Liver (tissue), 8 donors: ENCODE measurements at regions not wholly inside any gene's neighbourhood (a gene's known extent, or its start where the extent isn't known, plus 50 kb on each side); places are given as distances from the start of the nearest gene placed in this dataset. TPM values are rescaled to one million over a fixed set of nuclear protein-coding genes. Genes with fewer than 3 reads are reported as not detected.

Experiments used
- DNase-seq: peaks from one replicate; pipeline ENCODE4 v3.0.0-alpha.2; 2017; ENCODE audit warnings: low spot score
- H3K27ac ChIP-seq, 2 donors: one replicate each; pipeline ENCODE4 v1.7.0; 2013; ENCODE audit warnings: inconsistent platforms in 2 of 2, low read length in 2 of 2, control low read depth in 1 of 2, low read depth in 1 of 2, mild to moderate bottlenecking in 1 of 2
- H3K27me3 ChIP-seq, 4 donors: one replicate each; pipeline versions ENCODE4 v1.6.1 to v1.7.0; 2013; ENCODE audit warnings: low read length in 3 of 4, inconsistent platforms in 1 of 4, mild to moderate bottlenecking in 1 of 4, moderate library complexity in 1 of 4; ENCODE audit not compliant: control insufficient read depth in 4 of 4, insufficient read depth in 4 of 4
- H3K36me3 ChIP-seq, 4 donors: one replicate each; pipeline versions ENCODE4 v1.6.1 to v1.7.0; 2013; ENCODE audit warnings: low read length in 3 of 4, mild to moderate bottlenecking in 3 of 4, low read depth in 1 of 4, moderate library complexity in 1 of 4; ENCODE audit not compliant: control insufficient read depth in 4 of 4, insufficient read depth in 3 of 4
- H3K4me1 ChIP-seq, 4 donors: one replicate each; pipeline versions ENCODE4 v1.6.1 to v1.7.0; 2013; ENCODE audit warnings: low read length in 3 of 4, mild to moderate bottlenecking in 3 of 4, moderate library complexity in 1 of 4; ENCODE audit not compliant: control insufficient read depth in 4 of 4, insufficient read depth in 4 of 4
- H3K4me3 ChIP-seq, 3 donors: one replicate each; pipeline versions ENCODE4 v1.6.1 to v1.7.0; 2013; ENCODE audit warnings: low read length in 3 of 3, control low read depth in 1 of 3, low read depth in 1 of 3, mild to moderate bottlenecking in 1 of 3
- H3K9ac ChIP-seq, 2 donors: one replicate each; pipeline ENCODE4 v1.7.0; 2013; ENCODE audit warnings: low read length in 2 of 2, mild to moderate bottlenecking in 2 of 2, moderate library complexity in 2 of 2, control low read depth in 1 of 2, low read depth in 1 of 2
- H3K9me3 ChIP-seq, 4 donors: one replicate each; pipeline versions ENCODE4 v1.6.1 to v1.7.0; 2013; ENCODE audit warnings: low read length in 3 of 4; ENCODE audit not compliant: control insufficient read depth in 4 of 4
- EGR1 ChIP-seq, 2 donors: IDR thresholded peaks; 2 replicates each; pipeline ENCODE4 v1.6.1; 2016 to 2018; ENCODE audit warnings: antibody characterized with exemption in 2 of 2, low read depth in 2 of 2
- JUND ChIP-seq, 2 donors: IDR thresholded peaks; 2 replicates each; pipeline ENCODE4 v1.6.1; 2016; ENCODE audit warnings: antibody characterized with exemption in 2 of 2
- NR2F2 ChIP-seq: IDR thresholded peaks from 2 replicates; pipeline ENCODE4 v1.6.1; 2016; ENCODE audit warnings: antibody characterized with exemption
- WGBS: extraction: QIAGEN DNeasy Blood & Tissue Kit; methylation state at CpG from one replicate; pipeline ENCODE4 v1.1.7; 2013; 5-methylcytosine and 5-hydroxymethylcytosine counted together
- small RNA-seq: library from RNA; depleted of rRNA; stranded (forward); fragments of <200 nt; gene quantifications from one replicate; pipeline ENCODE3, GENCODE V24; 2014
- TF ChIP-seq, protein P1 (sequence below): IDR thresholded peaks from 2 replicates; pipeline ENCODE4 v1.6.1; 2016; ENCODE audit warnings: antibody characterized with exemption
- TF ChIP-seq, protein P2 (sequence below): IDR thresholded peaks from 2 replicates; pipeline ENCODE4 v1.6.1; 2016; ENCODE audit warnings: antibody characterized with exemption, mild to moderate bottlenecking
- donor health status: healthy.
- donor health status: healthy.
- donor health status: healthy.
- donor health status: healthy.

DNA sequence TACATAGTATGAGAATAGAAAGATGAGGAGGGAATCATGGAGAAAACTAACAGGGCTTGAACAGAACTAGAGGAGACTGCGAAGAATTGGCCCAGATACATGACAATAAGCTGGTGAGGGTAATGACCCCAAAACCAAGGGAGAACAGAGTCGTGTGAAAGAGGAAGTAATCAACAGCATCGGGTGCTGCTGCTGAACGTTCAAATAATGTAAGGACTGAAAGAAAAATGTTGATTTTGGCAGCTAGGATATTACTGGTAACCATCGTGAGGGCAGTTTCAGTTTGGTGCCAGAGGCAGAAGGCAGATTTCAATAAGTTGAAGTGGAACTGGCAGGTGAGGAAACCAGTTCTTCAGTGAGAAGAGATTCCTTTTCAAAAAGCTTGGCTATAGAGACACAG lies 66.8 kb upstream of the SMC2 start:
- Histone ChIP-seq H3K9me3 (no peaks in the 10 kb centered on the region), H3K27ac (no peak overlapping the region), H3K9ac (no peak overlapping the region), H3K36me3 (no peaks in the 10 kb centered on the region), H3K4me3 (no peak overlapping the region), H3K27me3 (no peaks in the 10 kb centered on the region), H3K4me1 (peaks cover 0 to 3% (median 0%) of the 10 kb centered on the region in 4 donors)
- no peak for TF ChIP-seq NR2F2
- WGBS: 18% methylated on average over 5 of the region's 5 CpGs
- DNase-seq: no peak

DNA sequence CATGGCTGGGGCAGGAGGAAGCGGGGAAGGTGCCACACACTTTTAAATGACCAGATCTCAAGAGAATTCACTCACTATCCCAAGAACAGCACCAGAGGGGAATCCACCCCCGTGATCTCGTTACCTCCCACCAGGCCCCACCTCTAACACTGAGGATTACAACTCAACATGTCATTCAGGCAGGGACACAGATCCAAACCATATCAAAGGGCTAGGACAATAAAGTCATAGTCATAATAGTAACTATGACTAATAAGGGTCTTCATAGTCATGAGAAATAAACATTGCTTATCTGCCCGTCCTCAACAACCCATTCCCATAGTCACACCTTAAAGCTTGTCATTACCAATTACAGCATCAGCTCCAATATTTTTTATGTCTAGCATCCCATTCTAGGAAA lies 65.3 kb upstream of the SMC2 start:
- TF ChIP-seq JUND (IDR thresholded peaks at IDR 0.05): no peak
- TF ChIP-seq, protein P1, sequence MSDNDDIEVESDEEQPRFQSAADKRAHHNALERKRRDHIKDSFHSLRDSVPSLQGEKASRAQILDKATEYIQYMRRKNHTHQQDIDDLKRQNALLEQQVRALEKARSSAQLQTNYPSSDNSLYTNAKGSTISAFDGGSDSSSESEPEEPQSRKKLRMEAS: no peak
- no peak for TF ChIP-seq EGR1 (IDR thresholded peaks at IDR 0.05; ENCODE audit: low read depth in 2 of 2)
- TF ChIP-seq, protein P2, sequence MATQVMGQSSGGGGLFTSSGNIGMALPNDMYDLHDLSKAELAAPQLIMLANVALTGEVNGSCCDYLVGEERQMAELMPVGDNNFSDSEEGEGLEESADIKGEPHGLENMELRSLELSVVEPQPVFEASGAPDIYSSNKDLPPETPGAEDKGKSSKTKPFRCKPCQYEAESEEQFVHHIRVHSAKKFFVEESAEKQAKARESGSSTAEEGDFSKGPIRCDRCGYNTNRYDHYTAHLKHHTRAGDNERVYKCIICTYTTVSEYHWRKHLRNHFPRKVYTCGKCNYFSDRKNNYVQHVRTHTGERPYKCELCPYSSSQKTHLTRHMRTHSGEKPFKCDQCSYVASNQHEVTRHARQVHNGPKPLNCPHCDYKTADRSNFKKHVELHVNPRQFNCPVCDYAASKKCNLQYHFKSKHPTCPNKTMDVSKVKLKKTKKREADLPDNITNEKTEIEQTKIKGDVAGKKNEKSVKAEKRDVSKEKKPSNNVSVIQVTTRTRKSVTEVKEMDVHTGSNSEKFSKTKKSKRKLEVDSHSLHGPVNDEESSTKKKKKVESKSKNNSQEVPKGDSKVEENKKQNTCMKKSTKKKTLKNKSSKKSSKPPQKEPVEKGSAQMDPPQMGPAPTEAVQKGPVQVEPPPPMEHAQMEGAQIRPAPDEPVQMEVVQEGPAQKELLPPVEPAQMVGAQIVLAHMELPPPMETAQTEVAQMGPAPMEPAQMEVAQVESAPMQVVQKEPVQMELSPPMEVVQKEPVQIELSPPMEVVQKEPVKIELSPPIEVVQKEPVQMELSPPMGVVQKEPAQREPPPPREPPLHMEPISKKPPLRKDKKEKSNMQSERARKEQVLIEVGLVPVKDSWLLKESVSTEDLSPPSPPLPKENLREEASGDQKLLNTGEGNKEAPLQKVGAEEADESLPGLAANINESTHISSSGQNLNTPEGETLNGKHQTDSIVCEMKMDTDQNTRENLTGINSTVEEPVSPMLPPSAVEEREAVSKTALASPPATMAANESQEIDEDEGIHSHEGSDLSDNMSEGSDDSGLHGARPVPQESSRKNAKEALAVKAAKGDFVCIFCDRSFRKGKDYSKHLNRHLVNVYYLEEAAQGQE: no peak
- Histone ChIP-seq H3K27ac (no peak overlapping the region), H3K9ac (no peak overlapping the region), H3K4me3 (no peak overlapping the region), H3K9me3 (no peaks in the 10 kb centered on the region), H3K4me1 (peaks cover 0 to 3% (median 0%) of the 10 kb centered on the region in 4 donors), H3K27me3 (no peaks in the 10 kb centered on the region), H3K36me3 (no peaks in the 10 kb centered on the region)
- WGBS: 82% methylated on average over 4 of the region's 4 CpGs
- no peak for DNase-seq

Small RNA genes lying in the stretch of these regions (small RNA-seq; reads per million reads assigned to genes)
- not detected for gene RNA5SP291
